Choroid plexus epithelial cell (primary cell): ENCODE measurements at regions not wholly inside any gene's neighbourhood (a gene's known extent, or its start where the extent isn't known, plus 50 kb on each side); places are given as distances from the start of the nearest gene placed in this dataset.
"Not testable (repeated sequence)": the region's sequence is repeated elsewhere in the genome, so short reads cannot be mapped to it uniquely, and the experiment has no call there.

Experiments used
- DNase-seq: peaks from one replicate; pipeline ENCODE4 v3.0.0-alpha.2; 2010; ENCODE audit warnings: low read depth
- H3K4me3 ChIP-seq: 2 replicates; pipeline ENCODE4 v1.5.1; 2011; ENCODE audit warnings: low read depth, mild to moderate bottlenecking, control low read depth, low read length, moderate library complexity
- TF ChIP-seq, protein P1 (sequence below): conservative IDR thresholded peaks from 2 replicates; pipeline ENCODE4 v1.5.1; 2011; ENCODE audit warnings: low read depth, mild to moderate bottlenecking, control low read depth, inconsistent platforms, low read length, moderate library complexity

DNA sequence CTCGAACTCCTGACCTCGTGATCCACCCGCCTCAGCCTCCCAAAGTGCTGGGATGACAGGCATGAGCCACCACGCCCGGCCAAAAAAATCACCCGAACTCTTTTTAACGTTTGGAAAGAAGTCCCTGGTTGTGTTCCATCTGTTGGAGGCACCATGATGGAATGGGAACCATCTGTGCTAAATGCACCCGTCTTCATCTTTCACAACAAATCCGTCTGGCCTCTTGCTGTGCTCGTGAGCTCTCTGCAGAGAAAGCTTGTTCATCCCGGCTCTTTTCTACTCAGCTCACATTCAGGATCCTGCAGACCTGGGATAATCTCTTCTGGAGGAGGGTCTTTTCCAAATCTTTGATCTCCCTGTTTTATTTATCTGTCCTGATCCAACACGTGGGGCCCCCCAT lies 188.8 kb downstream of the CRLF2 start:
- TF ChIP-seq, protein P1, sequence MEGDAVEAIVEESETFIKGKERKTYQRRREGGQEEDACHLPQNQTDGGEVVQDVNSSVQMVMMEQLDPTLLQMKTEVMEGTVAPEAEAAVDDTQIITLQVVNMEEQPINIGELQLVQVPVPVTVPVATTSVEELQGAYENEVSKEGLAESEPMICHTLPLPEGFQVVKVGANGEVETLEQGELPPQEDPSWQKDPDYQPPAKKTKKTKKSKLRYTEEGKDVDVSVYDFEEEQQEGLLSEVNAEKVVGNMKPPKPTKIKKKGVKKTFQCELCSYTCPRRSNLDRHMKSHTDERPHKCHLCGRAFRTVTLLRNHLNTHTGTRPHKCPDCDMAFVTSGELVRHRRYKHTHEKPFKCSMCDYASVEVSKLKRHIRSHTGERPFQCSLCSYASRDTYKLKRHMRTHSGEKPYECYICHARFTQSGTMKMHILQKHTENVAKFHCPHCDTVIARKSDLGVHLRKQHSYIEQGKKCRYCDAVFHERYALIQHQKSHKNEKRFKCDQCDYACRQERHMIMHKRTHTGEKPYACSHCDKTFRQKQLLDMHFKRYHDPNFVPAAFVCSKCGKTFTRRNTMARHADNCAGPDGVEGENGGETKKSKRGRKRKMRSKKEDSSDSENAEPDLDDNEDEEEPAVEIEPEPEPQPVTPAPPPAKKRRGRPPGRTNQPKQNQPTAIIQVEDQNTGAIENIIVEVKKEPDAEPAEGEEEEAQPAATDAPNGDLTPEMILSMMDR = no peak
- DNase-seq = no peak

DNA sequence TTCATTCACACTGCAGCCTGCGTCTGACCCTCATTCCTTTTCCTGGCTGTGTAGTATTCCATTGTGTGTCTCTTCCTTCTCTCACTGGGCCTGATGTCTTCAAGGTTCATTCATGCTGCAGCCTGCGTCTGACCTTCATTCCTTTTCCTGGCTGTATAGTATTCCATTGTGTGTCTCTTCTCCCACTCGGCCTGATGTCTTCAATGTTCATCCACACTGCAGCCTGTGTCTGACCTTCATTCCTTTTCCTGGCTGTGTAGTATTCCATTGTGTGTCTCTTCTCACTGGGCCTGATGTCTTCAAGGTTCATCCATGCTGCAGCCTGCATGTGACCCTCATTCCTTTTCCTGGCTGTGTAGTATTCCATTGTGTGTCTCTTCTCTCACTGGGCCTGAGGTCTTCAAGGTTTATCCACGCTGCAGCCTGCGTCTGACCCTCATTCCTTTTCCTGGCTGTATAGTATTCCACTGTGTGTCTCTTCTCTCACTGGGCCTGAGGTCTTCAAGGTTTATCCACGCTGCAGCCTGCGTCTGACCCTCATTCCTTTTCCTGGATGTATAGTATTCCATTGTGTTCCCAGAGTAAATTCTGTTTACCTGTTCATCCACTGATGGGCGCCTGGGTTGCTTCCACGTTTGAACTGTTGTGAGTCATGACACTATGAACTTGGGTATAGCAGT lies 191.0 kb downstream of the CRLF2 start:
- not testable (repeated sequence) for H3K4me3 ChIP-seq, DNase-seq

More for the DNA sequence above, 188.8 kb downstream of the CRLF2 start:
- H3K4me3 ChIP-seq = no peak overlapping the region

DNA sequence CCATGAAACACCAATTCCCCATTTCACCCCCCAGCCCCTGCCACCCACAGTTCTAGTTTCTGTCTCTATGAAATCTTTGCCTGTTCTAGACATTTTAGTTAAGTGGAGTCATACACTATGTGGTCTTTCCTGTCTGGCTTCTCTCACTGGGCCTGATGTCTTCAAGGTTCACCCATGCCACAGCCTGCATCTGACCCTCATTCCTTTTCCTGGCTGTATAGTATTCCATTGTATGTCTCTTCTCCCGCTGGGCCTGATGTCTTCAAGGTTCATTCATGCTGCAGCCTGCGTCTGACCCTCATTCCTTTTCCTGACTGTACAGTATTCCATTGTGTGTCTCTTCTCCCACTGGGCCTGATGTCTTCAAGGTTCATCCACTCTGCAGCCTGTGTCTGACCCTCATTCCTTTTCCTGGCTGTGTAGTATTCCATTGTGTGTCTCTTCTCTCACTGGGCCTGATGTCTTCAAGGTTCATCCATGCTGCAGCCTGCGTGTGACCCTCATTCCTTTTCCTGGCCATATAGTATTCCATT lies 191.7 kb downstream of the CRLF2 start:
- H3K4me3 ChIP-seq = no peak overlapping the region
- no peak for DNase-seq
- TF ChIP-seq, protein P1 = no peak

DNA sequence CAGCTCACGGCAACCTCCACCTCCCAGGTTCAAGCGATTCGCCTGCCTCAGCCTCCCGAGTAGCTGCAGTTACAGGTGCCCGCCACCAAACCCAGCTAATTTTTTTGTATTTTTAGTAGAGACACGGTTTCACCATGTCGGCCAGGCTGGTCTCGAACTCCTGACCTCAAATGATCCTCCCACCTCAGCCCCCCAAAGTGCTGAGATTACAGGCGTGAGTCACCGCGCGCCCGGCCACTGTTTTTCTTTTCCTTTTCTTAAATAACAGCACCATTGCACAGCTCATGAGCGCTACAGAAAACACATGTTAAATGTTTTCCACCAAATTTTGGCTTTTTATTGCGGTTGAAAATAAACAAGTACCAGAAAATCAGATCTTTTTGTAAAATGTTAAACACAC lies 195.5 kb downstream of the CRLF2 start:
- not testable (repeated sequence) for DNase-seq

DNA sequence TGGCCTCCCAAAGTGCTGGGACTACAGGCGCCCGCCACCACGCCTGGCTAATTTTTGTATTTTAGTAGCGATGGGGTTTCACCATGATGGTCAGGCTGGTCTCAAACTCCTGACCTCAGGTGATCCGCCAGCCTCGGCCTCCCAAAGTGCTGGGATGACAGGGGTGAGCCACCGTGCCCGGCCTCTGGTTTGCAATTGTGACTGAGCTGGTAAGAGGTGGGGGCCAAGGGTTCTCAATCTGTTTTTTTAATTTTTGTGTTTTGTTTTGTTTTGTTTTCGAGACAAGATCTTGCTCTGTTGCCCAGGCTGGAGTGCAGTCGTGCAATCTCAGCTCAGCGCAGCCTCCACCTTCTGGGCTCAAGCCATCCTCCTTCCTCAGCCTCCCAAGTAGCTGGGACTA lies 196.2 kb downstream of the CRLF2 start:
- DNase-seq, H3K4me3 ChIP-seq: not testable (repeated sequence)

More for the DNA sequence above, 195.5 kb downstream of the CRLF2 start:
- H3K4me3 ChIP-seq = not testable (repeated sequence)

DNA sequence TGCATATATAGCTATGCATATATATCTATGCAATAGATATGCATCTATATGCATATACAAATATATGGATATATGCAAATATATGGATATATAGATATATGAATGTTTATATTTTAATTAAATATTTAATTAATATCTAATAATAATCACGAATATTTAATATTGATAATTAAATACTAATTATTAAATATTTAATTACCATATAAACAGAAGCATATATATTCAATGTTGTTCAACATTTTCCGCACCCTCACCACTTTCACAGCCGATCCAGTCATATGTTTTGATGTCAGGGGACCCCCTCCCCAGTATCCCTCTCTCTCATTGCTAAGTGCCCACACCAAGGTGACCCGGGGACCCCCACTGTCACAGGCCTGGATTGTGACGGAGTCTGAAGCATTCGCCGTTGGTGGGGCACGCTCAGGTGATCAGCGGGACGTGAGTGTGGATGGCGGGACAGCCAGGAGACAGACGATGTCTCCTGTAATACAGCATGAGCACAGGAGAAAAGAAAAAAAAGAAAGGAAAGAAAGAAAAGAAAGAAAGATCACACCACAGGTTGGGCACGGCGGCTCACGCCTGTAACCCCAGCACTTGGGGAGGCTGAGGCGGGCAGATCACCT lies 199.7 kb downstream of the CRLF2 start:
- TF ChIP-seq, protein P1 = no peak
- H3K4me3 ChIP-seq = no peak overlapping the region
- DNase-seq = no peak

DNA sequence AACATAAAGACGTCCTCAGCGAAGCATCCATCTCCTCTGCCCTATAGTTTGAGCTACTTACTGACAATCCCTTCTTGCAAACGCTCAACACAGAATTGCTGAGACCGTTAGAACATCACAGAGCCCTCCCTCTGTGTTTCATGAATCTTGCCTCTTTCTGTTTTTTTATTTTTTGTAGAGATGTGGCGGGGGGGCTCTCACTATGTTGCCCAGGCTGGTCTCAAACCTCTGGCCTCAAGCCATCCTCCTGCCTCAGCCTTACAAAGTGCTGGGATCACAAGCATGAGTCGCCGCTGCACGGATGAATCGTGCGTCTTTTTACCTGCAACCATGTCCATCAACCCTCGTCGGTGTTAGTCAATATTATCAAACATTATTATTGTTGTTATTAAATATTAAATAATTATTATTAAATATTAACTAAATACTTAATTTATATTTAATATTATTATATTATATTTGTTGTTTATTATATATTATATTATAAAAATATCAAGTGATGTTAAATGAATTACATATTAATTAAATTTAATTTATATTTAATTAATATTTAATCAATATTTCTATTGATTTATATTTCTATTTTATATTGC lies 200.7 kb downstream of the CRLF2 start:
- TF ChIP-seq, protein P1 = no peak
- no peak for DNase-seq
- no peak overlapping the region for H3K4me3 ChIP-seq

DNA sequence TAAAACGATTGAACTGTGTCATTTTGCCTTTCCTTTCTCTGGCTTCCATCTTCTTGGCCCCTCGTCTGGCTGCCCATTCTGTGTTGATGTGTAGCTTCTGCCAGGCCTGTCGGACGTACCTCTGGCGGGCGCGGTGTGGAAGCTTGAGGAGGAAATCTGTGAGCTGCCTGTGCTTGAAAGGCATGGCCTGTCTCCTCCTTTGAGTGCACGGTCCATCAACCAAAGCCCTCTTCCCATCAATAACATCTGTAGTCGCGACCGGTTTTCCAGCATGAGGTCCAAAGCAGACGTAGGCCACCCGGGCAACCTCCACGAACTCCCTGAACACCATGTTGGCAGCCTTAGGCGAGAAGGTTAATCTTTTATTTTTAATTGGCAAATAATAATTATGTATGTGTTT lies 202.7 kb downstream of the CRLF2 start:
- H3K4me3 ChIP-seq = no peak overlapping the region
- DNase-seq = no peak
- TF ChIP-seq, protein P1 = no peak
